ENCODE measurements at regions not wholly inside any gene's neighbourhood (a gene's known extent, or its start where the extent isn't known, plus 50 kb on each side); places are given as distances from the start of the nearest gene placed in this dataset.

- H3K9me3 ChIP-seq (ENCODE audit: control insufficient read depth, low read length): no peaks in the 10 kb centered on the region
- no peaks in the 10 kb centered on the region for H3K9me3 Mint-ChIP-seq
- peaks cover 8% of the 10 kb centered on the region for H3K27me3 Mint-ChIP-seq (ENCODE audit: insufficient read depth)
- H3K4me3 Mint-ChIP-seq: no peak overlapping the region
- no peak overlapping the region for H3K9ac ChIP-seq (ENCODE audit: extremely low read depth, low read length, poor library complexity, severe bottlenecking)
- H3K4me3 ChIP-seq (ENCODE audit: low read length): no peak overlapping the region
- peaks cover 2% of the 10 kb centered on the region for H3K27me3 ChIP-seq (ENCODE audit: control insufficient read depth, insufficient read depth, low read length, poor library complexity, severe bottlenecking)
- WGBS, 2 experiments (ENCODE audit: insufficient coverage in 1 of 2, insufficient read length in 1 of 2): 93 to 96% methylated on average over 8 to 10 of the region's 10 CpGs
- H3K36me3 Mint-ChIP-seq (ENCODE audit: low read depth): peaks cover 4% of the 10 kb centered on the region
- H3K27ac Mint-ChIP-seq: peak overlapping the region; percentile 57
- no peak overlapping the region for H3K27ac ChIP-seq (ENCODE audit: low read depth, low read length)
- H3K4me1 Mint-ChIP-seq: peaks cover 36% of the 10 kb centered on the region
- H3K36me3 ChIP-seq (ENCODE audit: control insufficient read depth, insufficient read depth, low read length): no peaks in the 10 kb centered on the region
- no peak for DNase-seq
- TF ChIP-seq CTCF (conservative IDR thresholded peaks at IDR 0.05): no peak
- peaks cover 7% of the 10 kb centered on the region for H3K4me1 ChIP-seq (ENCODE audit: control insufficient read depth, insufficient read depth, low read length)
Measured at GRCh38 chr16:85175724-85176233, 63.5 kb upstream of the CIBAR2 start.

- Mint-ChIP-seq H3K9me3 (no peaks in the 10 kb centered on the region), H3K4me3 (no peak overlapping the region), H3K36me3 (ENCODE audit: low read depth) (peaks cover 3% of the 10 kb centered on the region), H3K27me3 (ENCODE audit: insufficient read depth) (peaks cover 2% of the 10 kb centered on the region), H3K27ac (no peak overlapping the region), H3K4me1 (peaks cover 32% of the 10 kb centered on the region)
- DNase-seq: no peak
- no peak overlapping the region for H3K4me3 ChIP-seq (ENCODE audit: low read length)
- 89% methylated on average over 19 to 26 of the region's 26 CpGs for WGBS, 2 experiments (ENCODE audit: insufficient coverage in 1 of 2, insufficient read length in 1 of 2)
- H3K9ac ChIP-seq (ENCODE audit: extremely low read depth, low read length, poor library complexity, severe bottlenecking): no peak overlapping the region
- no peaks in the 10 kb centered on the region for H3K36me3 ChIP-seq (ENCODE audit: control insufficient read depth, insufficient read depth, low read length)
- TF ChIP-seq CTCF (conservative IDR thresholded peaks at IDR 0.05): no peak
- no peaks in the 10 kb centered on the region for H3K9me3 ChIP-seq (ENCODE audit: control insufficient read depth, low read length)
- peaks cover 7% of the 10 kb centered on the region for H3K4me1 ChIP-seq (ENCODE audit: control insufficient read depth, insufficient read depth, low read length)
- H3K27ac ChIP-seq (ENCODE audit: low read depth, low read length): no peak overlapping the region
- no peaks in the 10 kb centered on the region for H3K27me3 ChIP-seq (ENCODE audit: control insufficient read depth, insufficient read depth, low read length, poor library complexity, severe bottlenecking)
Measured at GRCh38 chr16:85176541-85177447, 64.5 kb upstream of the CIBAR2 start.

GRCh38 chr16:85177448-85177846 is 65.2 kb upstream of the CIBAR2 start:
- Histone ChIP-seq H3K9me3 (ENCODE audit: control insufficient read depth, low read length) (no peaks in the 10 kb centered on the region), H3K27ac (ENCODE audit: low read depth, low read length) (no peak overlapping the region), H3K9ac (ENCODE audit: extremely low read depth, low read length, poor library complexity, severe bottlenecking) (no peak overlapping the region), H3K4me1 (ENCODE audit: control insufficient read depth, insufficient read depth, low read length) (peaks cover 6% of the 10 kb centered on the region), H3K4me3 (ENCODE audit: low read length) (no peak overlapping the region), H3K27me3 (ENCODE audit: control insufficient read depth, insufficient read depth, low read length, poor library complexity, severe bottlenecking) (no peaks in the 10 kb centered on the region), H3K36me3 (ENCODE audit: control insufficient read depth, insufficient read depth, low read length) (no peaks in the 10 kb centered on the region)
- DNase-seq: no peak
- Mint-ChIP-seq H3K4me3 (no peak overlapping the region), H3K4me1 (peaks cover 26% of the 10 kb centered on the region), H3K27ac (no peak overlapping the region), H3K27me3 (ENCODE audit: insufficient read depth) (no peaks in the 10 kb centered on the region), H3K36me3 (ENCODE audit: low read depth) (no peaks in the 10 kb centered on the region), H3K9me3 (no peaks in the 10 kb centered on the region)
- WGBS, 2 experiments (ENCODE audit: insufficient coverage in 1 of 2, insufficient read length in 1 of 2): 87 to 92% methylated on average over 8 to 10 of the region's 10 CpGs
- no peak for TF ChIP-seq CTCF (conservative IDR thresholded peaks at IDR 0.05)

Measured in endodermal cell (in vitro differentiated cells).